HTR-8/SVneo (cell line): ENCODE measurements at regions not wholly inside any gene's neighbourhood (a gene's known extent, or its start where the extent isn't known, plus 50 kb on each side); places are given as distances from the start of the nearest gene placed in this dataset.

Experiments
- DNase-seq: peaks from one replicate; pipeline ENCODE4 v3.0.0; 2011; ENCODE audit warnings: low spot score, mixed read lengths; ENCODE audit not compliant: insufficient read length
- FAIRE-seq: peaks from 2 replicates; lab custom pipeline; 2011; peaks lifted over from hg19 to GRCh38; lab: Jason Lieb, UNC

DNA sequence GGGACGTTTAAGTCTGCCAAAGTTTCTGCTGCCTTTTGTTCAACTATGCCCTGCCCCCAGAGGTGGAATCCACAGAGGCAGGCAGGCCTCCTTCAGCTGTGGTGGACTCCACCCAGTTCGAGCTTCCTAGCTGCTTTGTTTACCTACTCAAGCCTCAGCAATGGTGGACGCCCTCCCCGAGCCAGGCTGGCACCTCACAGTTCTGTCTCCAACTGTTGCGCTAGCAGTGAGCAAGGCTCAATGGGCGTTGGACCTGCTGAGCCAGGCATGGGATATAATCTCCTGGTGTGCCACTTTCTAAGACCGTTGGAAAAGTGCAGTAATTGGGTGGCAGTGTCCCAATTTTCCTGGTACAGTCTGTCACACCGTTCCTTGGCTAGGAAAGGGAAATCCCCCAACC is 444.7 kb downstream of the FLRT2 start:
- DNase-seq (no peak), FAIRE-seq (no peak)

DNA sequence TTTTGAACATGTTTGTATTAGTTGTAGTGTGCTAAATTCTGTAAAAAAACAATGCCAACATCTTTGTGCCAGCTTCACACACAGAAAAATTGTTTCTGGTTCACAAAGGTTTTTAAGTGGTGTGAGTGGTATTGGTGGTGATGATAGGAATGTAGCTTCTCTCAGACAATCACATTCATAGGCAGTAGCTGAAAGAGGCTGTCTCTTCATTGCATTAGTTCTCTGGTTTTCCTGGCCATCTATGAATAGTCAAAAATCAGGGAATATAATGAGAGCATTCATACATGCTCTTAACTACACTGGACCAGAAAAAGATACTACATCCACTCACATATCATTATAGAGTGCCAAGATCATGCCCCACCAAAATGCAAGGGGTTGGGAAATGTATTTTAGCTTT is 433.5 kb downstream of the FLRT2 start:
- FAIRE-seq (no peak), DNase-seq (no peak)

DNA sequence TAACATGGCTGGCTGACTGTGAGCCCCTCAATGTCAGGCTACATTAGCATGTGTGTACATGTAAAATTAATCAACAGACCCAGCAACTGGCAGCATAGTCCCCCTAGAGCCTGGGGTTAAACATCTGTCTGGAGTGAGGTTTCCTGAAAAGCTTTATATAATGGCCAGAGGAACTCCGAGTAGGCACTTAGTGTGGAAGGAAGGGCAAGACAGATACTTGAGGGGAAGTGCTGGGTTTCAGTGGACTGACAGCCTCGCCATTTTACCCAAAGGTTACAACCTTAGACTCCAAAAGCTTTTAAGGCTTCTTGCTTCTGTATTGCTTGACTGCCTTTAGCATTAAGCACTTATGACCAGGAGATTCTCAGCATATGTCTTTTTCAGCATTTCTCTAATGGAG is 430.8 kb downstream of the FLRT2 start:
- DNase-seq (no peak), FAIRE-seq (no peak)

DNA sequence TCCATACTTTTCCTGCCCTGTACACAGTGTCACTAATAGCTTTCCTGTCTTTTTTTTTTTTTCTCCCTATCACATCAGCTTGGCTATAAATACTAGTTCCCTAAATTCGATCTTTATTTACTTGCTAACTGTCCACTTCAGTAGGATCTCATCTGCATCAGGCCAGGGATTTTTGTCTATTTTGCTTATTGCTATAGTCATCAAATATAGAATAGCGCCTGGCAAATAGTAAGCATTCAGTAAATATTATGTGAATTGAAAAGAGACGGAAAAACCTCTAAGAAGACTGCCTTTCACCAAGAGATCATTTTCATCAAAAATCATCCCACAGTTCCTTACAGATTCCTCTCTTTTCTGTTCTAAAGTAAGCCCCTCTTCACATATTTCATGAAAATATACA is 429.1 kb downstream of the FLRT2 start:
- DNase-seq (no peak), FAIRE-seq (no peak)

DNA sequence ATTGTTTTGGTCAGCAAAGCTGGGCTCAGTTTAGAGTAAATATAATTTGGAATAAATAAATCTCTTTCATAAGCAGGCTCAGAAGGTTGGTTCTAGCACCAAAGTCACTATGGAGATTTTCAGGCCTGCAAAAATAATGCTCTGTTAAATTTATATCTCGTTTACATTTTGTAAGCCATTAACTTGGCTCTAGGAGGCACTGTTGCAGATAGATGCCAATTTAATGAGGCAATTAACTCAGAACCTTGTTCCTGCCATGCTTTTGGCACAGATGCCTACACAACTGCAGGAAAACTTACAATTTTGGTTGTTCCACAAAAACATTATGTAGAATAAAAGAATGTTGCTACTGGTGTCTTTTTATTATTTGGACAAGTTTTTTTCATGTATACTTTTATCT is 428.1 kb downstream of the FLRT2 start:
- FAIRE-seq (no peak), DNase-seq (no peak)

DNA sequence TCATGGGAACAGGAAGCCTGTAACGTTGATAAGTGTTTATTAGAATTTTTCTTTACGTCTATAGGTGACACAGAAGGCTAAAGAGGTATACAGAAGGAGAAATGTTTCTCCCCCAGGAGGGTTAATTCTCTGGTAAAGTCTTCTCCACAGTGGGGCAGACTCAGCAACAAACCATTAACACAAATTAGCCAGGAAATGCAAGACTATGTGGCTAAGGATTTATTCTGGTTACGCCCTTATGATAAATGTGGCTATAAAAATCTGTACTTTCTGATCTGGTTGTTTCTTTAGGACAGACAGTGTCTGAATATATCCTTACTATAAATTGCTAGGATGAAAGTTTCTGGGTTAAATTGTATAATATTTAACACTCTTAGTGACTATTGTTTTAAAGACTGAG is 423.3 kb downstream of the FLRT2 start:
- no peak for FAIRE-seq
- DNase-seq: no peak

DNA sequence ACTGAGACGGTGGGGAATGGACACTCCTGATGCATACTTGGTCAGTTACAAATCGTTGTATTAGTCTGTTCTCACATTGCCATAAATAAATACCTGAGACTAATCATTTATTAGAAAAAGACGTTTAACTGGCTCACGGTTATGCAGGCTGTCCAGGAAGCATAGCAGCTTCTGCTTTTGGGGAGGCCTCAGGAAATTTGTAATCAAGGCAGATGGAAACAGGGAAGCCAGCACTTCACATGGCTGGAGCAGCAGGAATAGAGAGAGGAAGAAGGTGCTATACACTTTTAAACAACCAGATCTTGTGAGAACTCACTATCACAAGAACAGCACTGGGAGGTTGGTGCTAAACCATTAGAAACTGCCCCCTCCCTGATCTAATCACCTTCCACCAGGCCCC is 418.2 kb downstream of the FLRT2 start:
- DNase-seq: no peak
- FAIRE-seq: no peak

DNA sequence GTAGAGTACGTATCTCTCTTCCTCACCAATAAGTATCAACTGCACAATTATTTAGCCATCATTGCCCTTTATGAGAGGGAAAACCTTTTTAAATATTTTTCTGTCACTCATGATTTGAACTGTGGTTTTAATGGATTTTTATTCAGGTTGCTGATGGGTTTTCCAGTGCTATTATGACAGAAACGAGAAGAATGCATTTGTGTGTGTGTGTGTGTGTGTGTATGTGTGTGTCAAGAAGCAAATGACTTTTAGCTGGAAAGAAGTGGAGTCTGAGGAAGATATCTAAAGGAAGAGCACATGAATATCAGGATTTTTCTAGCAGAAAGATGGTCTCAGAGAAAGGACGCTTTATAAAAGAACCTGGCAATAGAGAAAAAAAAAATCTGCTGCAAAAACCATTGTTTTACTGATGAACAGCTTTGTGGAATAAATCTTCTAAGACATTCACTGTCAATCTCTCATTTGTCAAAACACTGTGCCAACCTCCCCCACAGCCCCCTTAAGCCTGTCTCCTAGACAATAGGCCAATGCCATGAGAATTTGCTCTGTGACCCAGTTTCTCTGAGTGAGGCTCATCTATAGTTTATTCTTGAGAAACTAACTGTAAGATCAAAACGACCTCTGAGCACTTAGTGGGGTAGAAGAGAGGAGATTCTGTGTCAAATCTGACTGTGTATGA is 417.7 kb downstream of the FLRT2 start:
- no peak for FAIRE-seq

DNA sequence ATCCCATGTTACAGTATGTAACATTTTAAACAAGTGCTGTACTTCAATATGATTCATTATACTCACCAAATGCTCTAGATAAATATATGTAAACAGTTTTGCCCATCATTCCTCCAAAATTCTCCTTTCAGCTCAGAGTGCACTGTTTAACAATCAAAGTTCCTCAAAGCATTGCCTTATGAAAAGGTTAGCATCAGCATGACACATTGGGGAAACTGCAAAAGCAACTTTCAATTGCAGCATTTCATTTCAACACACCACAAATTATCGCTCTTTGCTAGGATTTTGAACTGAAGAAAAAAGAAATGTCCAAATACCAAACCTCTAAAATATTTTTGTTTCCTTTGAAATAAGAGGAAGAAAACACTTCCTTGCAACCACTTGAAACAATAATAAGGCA is 413.2 kb downstream of the FLRT2 start:
- DNase-seq: no peak
- no peak for FAIRE-seq

More for the DNA sequence above, 417.7 kb downstream of the FLRT2 start:
- no peak for DNase-seq

DNA sequence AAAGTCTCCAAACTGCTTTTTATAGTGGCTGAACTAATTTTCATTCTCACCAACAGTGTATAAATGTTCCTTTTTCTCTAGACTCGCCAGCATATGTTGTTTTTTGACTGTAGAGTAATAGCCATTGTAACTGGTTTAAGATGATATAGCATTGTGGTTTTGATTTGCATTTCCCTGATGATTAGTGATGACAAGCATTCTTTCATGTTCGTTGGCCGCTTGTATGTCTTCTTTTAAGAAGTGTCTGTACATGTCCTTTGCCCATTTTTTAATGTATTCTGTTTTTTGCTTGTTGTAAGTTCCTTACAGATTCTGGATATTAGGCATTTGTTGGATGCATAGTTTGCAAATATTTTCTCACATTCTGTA is 404.9 kb downstream of the FLRT2 start:
- no peak for DNase-seq

DNA sequence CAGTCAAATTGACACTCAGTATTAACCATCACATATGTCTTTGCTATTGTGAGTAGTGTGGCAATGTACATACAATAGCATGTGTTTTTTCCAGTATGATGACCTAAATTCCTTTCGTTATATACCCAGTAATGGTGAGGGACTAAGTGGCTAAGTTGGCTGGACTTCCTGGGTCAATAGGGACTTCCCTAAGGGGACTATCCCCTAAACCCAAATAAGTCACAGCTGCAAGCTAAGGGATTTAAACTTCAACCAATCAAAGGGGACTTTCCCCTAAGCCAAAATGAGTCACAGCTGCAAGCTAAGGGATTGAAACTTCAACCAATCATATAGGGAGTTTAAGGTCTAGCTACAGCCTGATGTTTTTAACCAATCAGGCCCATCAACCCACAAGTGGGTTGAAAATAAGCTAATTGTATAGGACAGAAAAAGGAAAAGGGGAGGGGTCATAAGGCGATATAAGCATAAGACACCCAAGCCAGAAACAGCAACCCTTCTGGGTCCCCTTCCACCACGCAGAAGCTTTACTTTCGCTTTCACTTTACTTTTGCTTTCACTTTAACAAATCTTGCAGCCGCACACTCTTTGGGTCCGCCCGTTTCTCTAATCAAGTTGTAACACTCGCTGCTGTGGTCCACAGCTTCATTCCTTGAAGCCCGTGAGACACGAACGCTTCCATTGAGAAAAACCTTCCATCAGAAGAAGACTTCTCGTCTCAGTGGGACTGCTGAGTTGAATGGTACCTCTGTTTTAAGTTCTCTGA is 404.4 kb downstream of the FLRT2 start:
- FAIRE-seq (no peak), DNase-seq (peak; percentile 5)

More for the DNA sequence above, 404.9 kb downstream of the FLRT2 start:
- FAIRE-seq: no peak

DNA sequence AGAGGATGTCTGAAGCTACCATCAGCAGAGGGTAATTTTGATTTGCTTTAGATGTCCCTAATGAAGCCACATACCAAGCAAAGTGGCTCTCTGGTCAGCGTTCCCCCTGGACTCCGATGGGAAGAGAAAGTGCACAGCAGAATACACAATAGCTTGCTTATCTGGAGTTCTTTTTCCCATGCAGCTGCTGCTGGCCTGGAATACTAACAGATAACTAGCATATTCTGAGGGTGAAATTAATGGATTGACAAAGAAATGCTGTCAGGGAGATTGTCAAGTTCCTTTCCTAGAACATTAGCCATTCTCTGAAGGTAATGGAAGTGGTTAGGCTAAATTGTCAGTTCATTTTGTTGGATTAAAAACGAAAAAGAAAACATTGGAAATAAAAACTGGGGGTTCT is 391.3 kb downstream of the FLRT2 start:
- DNase-seq: no peak
- FAIRE-seq: no peak

DNA sequence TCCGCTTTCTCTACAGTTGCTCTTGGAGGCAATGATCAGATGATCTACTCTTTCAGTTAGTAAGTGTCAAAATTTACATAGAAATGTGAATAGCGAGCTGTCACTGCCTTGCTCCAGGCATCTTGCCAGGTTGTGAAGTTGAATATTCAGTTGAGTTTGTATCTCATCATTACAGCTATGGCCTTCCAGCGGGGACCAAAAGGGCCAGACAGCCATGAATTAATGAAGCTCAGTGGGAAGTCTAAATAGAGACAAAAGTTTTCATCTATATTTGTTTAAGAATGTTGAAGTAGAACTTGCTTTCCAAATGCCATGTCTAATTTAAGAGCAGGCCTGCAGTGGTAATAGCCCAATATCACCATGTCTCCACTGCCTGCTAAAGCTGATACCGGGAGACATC is 387.8 kb downstream of the FLRT2 start:
- FAIRE-seq: no peak
- no peak for DNase-seq

DNA sequence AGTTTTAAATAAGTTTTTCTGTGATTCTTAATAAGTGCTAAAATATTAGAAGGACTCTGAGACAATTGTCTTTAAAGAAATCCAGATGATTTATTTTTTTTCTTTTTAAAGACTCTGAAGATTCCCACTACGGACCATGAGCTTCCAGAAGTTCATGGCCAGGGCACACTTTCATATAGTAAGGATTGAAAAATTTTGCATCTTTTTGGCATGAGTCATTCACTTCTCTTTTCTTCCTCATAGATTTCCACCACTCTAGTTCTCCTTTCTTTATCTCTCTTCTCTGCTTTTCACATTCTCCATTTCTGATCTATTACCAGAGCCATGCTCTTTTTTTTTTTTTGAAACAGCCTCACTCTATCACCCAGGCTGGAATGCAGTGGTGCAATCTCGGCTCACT is 385.8 kb downstream of the FLRT2 start:
- peak; percentile 5 for DNase-seq
- FAIRE-seq: no peak

DNA sequence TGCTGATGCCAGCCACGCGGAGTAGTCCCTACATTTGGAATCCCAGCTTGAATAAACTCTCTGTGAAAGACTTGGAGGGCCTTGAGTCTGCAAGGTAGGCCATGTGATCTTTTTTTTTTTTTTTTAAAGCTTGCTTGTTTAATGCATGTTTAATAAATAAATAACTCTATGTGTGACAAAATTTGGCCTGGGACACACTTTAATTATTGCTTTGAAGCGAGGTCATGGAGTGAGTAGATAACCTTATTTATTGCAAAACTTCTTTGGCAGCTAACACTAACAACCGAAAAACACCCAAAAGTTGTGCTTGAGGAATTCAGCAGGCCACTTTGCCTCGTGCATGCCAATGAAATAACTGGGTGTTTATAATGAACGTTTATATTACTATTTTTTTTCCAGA is 382.2 kb downstream of the FLRT2 start:
- FAIRE-seq (no peak), DNase-seq (no peak)

DNA sequence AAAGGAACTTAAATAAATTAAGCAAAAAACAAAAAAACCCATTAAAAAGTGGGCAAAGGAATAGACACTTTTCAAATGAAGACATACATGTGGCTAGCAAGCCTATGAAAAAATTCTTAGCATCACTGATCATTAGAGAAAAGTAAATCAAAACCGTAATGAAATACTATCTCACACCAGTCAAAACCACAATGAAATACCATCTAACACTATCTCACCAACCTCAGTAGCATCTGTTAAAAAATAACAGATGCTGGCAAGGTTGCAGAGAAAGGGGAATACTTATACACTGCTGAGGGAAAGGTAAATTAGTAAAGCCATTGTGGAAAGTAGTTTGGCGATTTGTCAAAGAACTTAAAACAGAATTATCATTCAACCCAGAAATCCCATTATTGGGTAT is 381.1 kb downstream of the FLRT2 start:
- DNase-seq (no peak), FAIRE-seq (no peak)

DNA sequence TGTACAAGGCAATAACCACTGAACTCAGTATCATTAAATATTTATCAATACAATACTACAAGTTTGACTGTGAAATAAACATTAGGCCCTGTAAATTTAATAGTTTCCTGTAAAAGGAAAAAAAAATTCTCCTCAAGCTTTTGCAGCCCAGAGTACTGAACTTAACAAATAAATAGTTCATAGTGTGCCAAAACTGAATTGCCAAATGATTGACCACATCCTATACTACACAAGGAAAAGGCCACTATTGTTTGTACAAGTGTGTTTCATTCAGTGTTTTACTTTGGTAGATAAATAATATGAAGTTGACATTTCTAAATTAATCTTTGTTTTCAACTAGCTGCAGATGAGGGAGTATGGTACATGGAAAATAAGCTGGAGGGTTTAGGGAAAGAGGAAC is 379.6 kb downstream of the FLRT2 start:
- no peak for DNase-seq
- no peak for FAIRE-seq

DNA sequence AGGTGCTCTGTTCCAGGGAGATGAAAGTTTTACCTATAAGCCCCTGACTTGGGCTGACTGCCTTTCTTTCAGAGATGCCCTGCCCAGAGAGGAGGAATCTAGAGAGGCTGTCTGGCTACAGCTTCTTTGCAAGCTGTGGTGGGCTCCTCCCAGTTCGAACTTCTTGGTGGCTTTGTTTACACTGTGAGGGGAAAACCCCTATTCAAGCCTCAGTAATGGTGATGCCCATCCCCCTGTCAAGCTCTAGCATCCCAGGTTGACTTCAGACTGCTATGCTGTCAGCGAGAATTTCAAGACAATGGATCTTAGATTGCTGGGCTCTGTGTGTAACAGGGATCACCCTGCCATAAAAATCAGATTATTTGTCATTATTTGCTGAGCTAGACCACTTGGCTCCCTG is 377.6 kb downstream of the FLRT2 start:
- DNase-seq: no peak
- no peak for FAIRE-seq

DNA sequence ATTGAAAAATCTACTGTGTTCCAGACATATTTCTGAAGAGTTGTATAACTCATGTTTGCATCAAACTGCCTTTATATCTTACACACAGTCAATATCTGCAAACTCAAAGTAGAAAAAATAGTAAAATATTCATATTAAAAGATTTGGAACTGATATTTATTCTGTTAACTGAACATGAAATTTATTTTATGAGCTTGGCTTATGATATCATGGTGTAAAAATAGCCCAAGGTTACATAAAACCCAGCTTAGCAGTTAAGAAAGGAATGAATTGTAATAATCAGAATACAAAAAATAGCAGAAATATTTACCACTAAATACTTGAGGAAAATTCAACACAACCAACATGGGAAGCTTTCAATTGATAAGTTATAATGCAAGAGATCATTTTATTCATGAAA is 367.9 kb downstream of the FLRT2 start:
- FAIRE-seq: no peak
- no peak for DNase-seq

DNA sequence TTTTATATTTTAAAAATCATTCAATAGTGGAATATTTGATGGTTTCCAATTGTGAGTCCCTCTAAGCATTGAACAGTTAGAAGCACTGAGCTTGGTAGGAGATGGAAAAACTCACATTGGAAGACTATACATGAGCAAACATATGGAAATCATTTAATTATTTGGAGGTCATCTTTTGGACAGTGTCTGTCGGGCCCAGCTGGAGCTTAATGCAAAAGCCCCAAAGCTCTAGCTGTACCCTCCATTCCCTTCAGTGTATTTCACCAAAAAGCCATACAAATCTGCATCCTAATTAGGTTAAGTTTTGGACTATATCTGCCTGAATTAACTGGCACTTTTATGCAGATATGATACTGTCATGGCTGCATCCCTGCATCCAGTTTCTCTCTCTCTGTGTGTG is 365.7 kb downstream of the FLRT2 start:
- FAIRE-seq: no peak
- no peak for DNase-seq

DNA sequence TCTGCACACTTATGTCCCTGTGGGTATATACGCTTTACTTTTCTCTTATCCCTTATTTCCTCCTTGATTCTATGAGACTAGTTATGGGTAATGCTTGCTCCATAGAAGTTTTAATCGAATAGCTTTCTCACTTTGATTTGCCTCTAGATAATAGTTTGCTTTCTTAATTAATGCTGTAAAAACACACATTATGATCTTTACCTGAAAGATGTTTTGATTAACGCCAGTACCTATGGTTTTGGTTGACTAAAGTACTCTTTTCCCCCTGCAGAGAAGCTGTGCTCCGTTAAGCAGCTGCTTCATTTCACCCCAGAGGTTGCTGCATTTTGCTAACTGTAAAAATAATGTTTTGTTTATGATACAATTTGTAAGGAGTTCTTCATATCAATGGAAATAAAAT is 362.3 kb downstream of the FLRT2 start:
- DNase-seq (no peak), FAIRE-seq (no peak)

DNA sequence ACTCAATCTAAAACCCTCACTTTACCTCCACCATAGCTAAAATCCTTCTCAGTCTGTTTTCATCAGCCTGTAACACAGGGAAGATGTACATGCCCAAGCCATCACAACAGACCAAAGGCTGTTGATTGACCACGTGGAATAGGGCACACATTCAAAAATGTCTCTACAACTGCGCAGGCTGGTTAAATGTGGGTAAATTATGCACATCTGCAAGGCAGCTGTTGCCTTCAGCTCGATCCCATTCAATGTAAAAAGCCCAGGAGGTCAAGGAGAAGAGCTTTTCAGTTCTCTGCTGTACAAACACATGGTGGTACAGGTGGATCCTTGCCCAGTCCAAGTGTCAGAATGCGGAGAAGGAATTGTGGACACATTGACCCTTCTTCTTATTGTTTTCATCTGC is 354.0 kb downstream of the FLRT2 start:
- peak; percentile 51 for FAIRE-seq

More for the DNA sequence above, 354.0 kb downstream of the FLRT2 start:
- DNase-seq: no peak
